GM18508 (cell line): ENCODE measurements at regions not wholly inside any gene's neighbourhood (a gene's known extent, or its start where the extent isn't known, plus 50 kb on each side); places are given as distances from the start of the nearest gene placed in this dataset.
"Not testable (repeated sequence)": the region's sequence is repeated elsewhere in the genome, so short reads cannot be mapped to it uniquely, and the experiment has no call there.

Experiments used
- ATAC-seq: cut with Tn5 transposase; IDR thresholded peaks from one replicate; pipeline ENCODE4 v1.9.1; 2021; ENCODE audit warnings: moderate number of reproducible peaks; ENCODE audit not compliant: insufficient read depth, unreplicated experiment

- ATAC-seq: no peak
These were observed 266.4 kb upstream of the DAB2 start for GRCh38 chr5:39691136-39691535.

DNA sequence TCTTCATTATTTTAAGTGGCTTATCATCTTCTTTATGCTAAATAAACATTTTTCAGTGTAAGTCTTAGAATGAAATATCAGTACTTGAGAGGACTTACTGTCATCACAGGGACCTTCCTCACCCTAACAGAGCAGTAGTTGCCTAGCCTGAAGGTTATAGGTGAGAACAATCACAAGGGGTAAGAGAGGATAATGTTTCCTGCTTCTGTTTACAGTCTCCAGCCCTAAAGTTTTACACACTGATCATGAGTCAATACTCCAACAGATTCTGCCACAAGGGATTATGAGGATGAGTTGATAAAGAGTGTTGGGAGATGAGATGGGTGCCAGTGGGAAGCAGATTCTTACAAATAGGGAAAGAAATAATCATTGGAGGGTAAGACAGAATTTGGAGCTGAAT is 265.1 kb upstream of the DAB2 start:
- no peak for ATAC-seq

DNA sequence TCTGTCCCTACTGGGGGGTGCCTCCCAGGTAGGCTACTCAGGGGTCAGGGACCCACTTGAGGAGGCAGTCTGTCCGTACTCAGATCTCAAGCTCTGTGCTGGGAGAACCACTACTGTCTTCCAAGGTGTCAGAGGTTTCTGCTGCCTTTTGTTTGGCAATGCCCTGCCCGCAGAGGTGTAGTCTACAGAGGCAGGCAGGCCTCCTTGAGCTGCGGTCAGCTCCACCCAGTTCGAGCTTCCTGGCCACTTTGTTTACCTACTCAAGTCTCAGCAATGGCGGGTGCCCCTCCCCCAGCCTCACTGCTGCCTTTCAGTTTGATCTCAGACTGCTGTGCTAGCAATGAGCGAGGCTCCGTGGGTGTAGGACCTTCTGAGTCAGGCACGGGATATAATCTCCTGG is 263.1 kb upstream of the DAB2 start:
- not testable (repeated sequence) for ATAC-seq

DNA sequence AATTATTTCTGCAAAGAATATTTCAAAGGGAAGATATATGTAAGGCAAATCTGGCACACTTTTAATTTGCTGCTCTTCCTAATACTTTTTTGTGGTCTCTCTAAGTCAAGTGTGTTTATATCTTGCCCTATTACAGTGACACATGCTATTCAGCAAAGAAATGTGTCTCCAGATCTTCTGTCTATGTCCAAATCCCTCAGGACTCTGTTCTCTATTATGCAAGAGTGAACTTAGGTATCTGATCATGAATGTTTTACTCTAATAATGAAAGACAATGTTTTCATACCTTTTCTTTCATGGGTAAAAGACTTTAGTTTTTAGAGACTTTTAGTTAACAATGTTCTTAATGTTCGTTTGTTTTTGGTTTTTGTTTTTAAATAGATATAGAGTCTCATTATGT is 255.4 kb upstream of the DAB2 start:
- no peak for ATAC-seq

GRCh38 chr5:39678534-39678933 is 253.8 kb upstream of the DAB2 start:
- no peak for ATAC-seq

GRCh38 chr5:39675676-39676075 is 250.9 kb upstream of the DAB2 start:
- ATAC-seq: no peak

DNA sequence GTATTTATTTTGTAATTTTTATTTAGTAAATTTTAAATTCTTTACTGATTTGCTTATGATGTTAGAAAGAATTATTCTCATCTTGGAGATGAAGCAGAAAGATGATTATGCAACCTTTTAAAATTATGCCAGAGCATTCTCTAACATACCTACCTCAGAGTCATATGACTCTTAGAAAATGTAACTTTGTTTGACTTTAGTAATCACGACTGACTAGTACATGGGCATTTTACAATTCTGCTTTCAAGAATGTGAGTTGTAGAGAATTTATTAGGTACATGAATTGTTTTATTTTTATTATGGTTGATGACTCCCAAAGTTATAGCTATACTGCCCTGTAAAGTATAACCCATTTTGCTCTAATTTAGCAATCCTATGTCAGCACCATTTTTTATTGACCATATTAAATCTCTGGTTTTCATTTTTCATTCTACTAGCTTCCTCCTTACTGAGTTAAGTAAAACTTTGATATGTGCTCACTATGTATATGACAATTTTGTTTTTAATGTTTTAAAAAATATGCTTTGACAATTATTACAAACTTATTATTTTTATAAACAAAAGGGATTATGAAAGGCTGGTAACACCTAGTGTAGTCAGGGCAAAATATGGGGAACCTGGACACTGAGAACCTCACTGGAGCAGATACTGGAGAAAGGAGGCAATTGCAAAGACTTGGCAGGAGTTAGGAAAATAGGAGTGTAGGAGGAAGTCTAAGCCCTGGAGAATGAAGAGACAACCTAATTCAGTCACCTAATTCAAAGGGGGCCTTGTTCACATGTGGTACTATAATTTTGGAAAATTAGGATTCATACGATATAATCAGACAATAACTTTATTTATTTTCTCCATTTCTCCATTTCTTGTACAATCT is 249.7 kb upstream of the DAB2 start:
- ATAC-seq: no peak

- ATAC-seq: no peak
These were observed 246.8 kb upstream of the DAB2 start for GRCh38 chr5:39671561-39671961.

- no peak for ATAC-seq
These were observed 246.2 kb upstream of the DAB2 start for GRCh38 chr5:39670955-39671354.

GRCh38 chr5:39670391-39670790 is 245.6 kb upstream of the DAB2 start:
- no peak for ATAC-seq

DNA sequence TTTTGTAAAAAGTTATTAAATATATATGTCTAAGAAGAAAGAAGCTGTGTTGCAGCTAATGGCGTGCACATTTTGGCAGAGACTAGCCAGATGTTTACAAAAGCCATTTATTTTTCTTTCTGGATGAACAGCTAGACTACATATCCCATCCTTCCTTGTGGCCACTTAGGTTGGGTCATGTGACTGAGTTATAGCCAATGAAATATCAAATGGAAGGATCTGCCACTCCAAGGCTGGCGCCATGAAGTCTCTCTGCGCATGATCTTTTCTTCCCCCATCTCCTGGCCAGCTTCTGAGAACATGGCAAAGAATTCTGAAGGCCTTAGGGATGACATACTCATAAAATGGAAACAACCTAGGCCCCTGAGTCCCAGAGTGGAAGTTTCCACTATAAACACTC is 244.2 kb upstream of the DAB2 start:
- no peak for ATAC-seq

- no peak for ATAC-seq
These were observed 240.5 kb upstream of the DAB2 start for GRCh38 chr5:39665328-39665727.

DNA sequence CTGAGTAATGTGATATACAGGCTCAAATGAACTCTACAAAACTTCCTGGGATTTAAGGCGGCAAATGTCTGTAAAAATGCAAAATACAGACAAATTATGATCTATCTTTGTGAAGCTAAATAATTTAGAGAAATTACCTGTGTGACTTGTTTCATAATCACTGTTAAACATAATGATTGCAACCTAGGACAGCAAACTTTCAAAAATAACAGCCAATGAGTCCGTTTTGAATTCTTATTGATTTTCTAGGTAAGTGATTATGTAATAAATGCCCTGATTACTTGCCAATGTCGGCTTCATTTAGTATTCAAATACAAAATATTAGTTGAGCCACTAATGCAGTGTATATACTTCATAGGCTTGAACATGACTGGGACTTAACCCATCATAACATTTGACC is 238.2 kb upstream of the DAB2 start:
- no peak for ATAC-seq

DNA sequence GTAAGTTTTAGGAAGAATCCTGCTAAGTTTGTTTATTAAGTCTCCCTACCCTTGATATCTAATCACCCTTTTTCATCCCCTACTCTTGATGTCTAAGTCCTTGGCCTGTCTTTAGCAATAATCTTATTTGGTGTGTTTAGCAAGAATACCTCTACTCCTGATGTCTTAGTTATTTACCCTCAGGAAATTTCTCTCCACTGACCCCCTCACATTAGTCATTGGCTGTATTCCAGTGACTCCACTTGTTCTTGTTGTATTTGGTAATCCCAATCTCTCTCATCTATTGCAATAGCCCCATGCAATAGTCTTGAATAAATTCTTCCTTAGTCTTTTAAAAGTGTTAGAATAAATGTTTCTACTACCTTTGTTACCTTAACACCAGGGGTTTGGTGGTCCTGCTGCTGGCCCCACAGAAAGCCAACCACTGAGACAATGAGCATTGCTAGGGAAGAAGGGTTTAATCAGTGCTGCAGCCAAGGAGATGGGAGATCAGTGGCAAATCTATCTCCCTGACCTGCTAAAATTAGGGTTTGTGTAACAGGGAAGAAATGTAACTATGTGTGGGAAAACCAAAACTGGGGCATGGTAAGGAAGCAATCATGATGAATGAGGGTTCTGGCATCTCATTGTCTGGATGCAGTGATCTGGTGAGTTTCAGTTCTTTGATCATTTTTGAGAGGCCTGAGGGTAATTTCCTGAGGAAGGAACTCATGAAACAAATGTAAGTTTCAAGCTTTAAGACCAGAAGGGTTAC is 236.4 kb upstream of the DAB2 start:
- no peak for ATAC-seq

DNA sequence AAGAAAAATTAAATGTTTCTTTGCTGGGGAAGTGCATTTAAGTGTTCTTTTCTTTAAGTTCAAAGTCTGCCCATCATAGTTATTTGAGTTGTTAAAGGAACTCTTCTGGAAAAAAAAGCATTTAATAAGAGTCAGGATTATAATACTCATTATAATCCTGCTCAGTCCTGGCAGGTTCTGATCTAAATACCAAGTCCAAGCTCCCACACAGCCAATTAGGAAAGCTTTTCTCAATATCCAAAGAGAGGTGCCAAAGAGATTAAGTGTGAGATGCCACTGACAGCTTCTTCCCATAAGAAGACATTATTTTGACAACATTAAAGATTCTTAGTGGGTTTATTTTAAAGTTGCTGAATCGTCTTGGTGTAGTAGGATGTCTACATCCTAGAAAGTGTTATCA is 235.2 kb upstream of the DAB2 start:
- ATAC-seq: no peak

GRCh38 chr5:39658866-39659265 is 234.1 kb upstream of the DAB2 start:
- no peak for ATAC-seq

GRCh38 chr5:39657943-39658342 is 233.2 kb upstream of the DAB2 start:
- no peak for ATAC-seq

GRCh38 chr5:39656600-39656999 is 231.8 kb upstream of the DAB2 start:
- ATAC-seq: no peak

- no peak for ATAC-seq
These were observed 229.9 kb upstream of the DAB2 start for GRCh38 chr5:39654715-39655114.

GRCh38 chr5:39652481-39652880 is 227.7 kb upstream of the DAB2 start:
- ATAC-seq: not testable (repeated sequence)

GRCh38 chr5:39652036-39652435 is 227.3 kb upstream of the DAB2 start:
- no peak for ATAC-seq
